Dermis microvascular lymphatic vessel endothelial cell (primary cell): ENCODE measurements at regions not wholly inside any gene's neighbourhood (a gene's known extent, or its start where the extent isn't known, plus 50 kb on each side); places are given as distances from the start of the nearest gene placed in this dataset.

ENCODE experiments used
- DNase-seq, 2 donors: peaks; one replicate each; pipeline versions ENCODE4 v3.0.0 to v3.0.0-alpha.2; 2010; ENCODE audit warnings: low read depth in 2 of 2

DNA sequence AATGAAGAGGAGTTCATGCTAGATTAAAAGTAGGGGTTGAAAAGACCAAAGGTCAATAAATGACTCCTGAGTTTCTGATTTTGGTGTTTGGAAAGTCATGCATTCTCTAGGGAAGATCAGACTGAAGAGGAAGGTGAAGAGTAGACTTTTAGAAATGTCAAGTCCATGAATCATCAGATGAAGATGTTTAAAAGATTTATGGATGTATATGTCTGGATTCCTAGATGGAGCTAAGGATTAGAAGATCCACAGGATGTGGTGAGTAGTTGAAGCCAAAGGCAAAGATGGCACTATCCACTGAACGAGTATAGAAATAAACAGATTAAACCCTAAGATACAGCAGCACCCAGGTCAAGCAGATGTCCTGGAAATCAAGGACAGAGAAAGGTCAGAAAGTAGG, 298.5 kb downstream of the GPAM start:
- DNase-seq: no peak

GRCh38 chr10:111885919-111886318, 297.6 kb downstream of the GPAM start:
- no peak for DNase-seq

GRCh38 chr10:111887266-111887665, 296.3 kb downstream of the GPAM start:
- no peak for DNase-seq

- DNase-seq: no peak
Measured at GRCh38 chr10:111890046-111890445, 293.5 kb downstream of the GPAM start.

DNA sequence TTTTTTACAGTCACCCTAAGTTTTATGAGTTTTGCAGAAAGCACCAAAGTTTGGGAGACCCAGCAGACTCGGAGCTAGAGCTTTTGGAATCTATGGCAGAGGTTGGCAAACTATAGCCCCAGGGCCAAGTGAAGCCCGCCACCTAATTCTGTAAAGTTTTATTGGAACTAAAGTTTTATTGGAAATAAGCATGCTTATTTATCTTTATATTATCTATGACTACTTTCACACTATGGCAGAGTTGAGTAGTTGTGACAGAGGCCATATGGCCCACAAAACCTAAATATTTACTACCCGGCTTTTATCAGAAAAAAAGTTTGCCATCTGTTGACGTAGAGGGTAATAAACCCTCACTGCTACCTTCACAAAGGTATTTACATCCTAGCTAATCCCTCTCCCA, 267.6 kb downstream of the GPAM start:
- no peak for DNase-seq

DNA sequence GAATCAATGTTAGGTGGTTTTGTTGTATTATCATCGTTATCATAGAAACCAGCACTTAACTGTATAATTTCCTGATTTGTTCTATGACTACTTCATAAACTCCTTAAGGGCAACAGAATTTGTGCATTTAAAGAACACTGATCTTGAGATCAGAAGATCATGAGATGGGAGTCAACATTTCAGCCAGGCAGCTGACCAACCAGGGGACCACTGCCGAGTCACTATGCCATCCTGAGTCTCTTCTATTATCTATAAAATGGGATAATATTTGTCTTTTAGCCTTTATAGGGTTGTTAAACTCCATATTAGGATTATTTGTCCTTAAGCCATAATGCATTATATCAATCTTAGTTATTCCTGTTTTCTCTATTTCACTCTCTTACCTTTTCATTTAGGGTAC, 261.7 kb downstream of the GPAM start:
- no peak for DNase-seq

GRCh38 chr10:111923032-111923431, 260.5 kb downstream of the GPAM start:
- no peak for DNase-seq

GRCh38 chr10:111926286-111926685, 257.3 kb downstream of the GPAM start:
- DNase-seq: no peak

DNA sequence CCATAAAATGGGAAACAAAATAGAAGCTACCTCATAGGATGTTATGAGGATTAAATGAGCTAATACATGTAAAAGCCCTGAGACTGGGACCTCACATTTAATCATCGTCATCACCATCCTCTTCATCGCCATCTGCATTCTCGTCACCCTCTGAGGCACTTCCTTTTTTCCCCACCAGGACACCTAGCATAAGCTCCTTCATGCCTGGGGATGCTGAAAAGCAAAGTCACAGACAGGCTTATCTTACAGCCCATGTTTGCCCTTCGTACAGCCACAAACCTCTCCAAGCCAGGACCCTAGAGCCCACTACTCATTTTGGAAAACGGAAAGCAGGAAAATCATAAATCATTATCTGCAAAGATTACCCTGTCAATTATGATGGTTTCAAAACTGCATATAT, 249.6 kb downstream of the GPAM start:
- no peak for DNase-seq

DNA sequence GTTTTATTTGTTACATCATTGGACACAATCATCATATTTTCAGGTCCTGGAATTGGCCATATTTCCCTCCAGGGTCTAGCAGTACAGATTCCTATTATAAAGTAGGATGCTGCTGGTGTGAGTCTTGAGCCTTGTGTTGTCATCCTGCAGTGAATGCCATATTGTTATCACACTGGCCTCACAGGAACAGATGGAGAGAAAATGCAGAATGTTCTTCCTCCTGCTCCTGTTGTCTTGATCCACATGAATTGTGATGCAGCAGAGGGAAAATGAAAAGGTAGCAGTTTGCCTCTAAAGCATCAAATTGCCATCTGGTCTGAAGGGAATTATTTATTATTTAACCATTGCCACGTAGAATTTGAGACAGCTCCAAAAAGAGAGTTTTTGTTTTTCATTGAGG, 248.6 kb downstream of the GPAM start:
- DNase-seq: no peak

DNA sequence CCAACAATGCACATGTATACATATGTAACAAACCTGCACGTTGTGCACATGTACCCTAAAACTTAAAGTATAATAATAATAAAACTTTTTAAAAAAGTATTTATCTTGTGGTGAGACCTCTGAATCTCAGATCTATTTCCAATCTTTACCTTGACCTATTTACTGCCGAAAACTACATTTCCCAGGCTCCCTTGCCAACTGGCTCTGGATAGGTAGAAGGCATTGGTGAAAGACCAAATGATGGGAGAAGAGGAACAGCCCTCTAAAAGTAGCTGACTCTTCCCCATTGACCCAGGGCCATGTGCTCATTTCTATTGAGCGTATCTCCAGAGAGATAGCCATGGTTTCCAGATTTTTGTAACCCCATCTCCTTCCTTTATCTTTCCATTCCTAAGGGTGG, 247.4 kb downstream of the GPAM start:
- no peak for DNase-seq

- no peak for DNase-seq
Measured at GRCh38 chr10:111944331-111944730, 239.2 kb downstream of the GPAM start.

GRCh38 chr10:111953949-111954348, 229.6 kb downstream of the GPAM start:
- no peak for DNase-seq

DNA sequence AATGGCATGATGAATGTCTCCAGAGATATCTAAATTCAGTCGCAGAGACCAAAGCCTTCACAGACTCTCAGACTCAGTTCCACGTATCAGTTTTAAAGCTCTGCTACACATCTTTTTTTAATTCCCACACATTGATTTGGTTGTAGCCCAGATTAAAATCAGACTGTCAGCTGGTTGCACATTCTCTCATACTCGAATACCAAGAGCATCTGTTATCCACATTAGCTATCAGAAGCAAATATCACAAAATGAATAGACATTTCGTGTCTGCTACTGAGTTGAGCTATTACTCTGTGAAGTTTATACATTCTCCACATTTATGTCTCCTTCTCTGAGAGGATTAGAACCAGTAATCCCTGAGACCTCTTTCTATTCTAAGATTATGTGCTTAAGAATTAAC, 229.2 kb downstream of the GPAM start:
- no peak for DNase-seq

DNA sequence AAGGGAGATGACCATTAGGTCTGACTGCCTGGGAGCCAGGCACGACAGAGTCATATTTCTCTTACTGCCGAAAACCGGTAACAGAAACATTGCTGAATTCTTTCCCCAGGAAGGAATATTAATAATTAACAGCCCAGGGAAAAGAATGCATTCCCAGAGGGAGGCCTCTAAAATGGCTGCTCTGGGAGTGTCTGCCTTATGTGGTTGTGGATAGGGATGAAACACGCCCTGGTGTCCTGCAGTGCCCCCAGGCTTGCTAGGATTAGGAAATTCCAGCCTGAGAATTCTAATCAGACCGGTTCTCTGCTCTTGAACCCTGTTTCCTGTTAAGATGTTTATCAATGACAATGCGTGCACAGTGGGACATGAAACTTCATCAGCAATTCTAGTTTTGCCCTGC, 226.7 kb downstream of the GPAM start:
- no peak for DNase-seq

DNA sequence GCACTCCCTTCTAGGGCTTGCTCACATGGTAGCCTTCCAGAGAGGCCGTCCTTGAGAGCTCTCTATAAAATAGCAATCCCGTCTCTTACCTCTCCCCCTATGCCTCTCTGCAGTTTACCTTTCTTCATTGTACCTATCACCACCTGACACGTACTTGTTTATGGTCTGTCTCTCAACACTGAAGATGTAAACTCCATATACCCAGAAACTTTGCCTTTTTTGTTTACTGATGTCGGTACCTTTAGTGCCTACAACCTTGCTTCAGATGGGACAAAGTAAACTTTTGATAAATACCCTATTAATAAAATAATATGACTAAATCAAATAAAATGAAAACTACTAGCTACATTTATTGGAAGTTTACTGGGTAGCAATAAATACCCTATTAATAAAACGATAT, 220.6 kb downstream of the GPAM start:
- no peak for DNase-seq

- DNase-seq: no peak
Measured at GRCh38 chr10:111967116-111967515, 216.4 kb downstream of the GPAM start.

GRCh38 chr10:111967547-111967946, 216.0 kb downstream of the GPAM start:
- DNase-seq: no peak

DNA sequence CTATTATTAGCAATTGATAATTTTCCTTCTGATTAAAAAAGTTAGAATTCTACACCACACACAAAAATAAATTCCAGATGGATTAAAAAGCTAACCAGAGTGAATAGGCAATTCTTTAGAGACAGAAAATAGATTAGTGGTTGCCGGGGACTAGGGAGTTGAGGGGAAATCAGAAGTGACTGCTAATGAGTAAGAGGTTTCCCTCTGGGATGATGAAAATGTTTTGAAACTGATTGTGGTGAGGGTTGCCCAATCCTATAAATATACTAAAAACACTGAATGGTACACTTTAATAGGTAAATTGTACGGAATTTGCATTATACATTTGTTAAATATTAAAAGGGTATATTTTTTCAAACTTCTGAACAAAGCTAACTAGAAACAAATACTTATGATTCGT, 214.9 kb downstream of the GPAM start:
- DNase-seq: no peak

GRCh38 chr10:111970111-111970510, 213.5 kb downstream of the GPAM start:
- no peak for DNase-seq

DNA sequence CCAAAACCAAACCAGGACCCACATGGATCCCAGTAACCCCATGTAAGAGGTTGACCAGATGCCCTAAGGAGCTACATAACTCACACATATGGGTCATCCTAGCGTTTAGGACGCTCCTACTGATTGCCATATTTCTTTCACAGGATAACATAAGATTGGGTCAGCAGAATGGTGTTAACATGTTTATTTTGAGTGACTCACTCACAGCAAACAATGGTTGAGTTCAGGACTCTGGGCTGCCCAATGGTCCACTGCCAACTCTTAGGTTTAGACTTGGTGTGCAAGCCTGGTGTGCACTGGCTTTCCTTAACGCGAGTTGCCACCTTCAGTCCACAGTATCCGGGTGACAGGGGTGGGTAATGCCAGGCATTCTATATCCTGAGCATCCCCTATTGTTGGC, 211.5 kb downstream of the GPAM start:
- no peak for DNase-seq

DNA sequence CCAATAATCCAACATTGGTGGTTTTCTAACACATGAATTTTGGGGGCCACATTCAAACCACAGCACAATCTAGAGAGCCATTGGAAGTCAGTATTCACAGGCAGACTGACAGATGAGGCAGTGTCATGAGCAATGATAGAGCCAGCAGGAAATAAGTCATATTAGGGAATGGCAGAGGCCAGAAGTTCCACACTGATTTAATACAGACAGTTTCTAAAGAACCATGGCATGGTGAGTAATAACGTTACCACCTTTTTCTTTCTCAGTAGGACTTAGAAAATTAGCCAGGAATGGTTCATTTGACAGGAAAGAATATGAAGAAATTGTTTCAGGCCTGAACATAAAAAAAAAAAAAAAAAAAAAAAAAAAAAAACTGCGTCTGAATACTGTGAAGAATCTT, 210.3 kb downstream of the GPAM start:
- no peak for DNase-seq

DNA sequence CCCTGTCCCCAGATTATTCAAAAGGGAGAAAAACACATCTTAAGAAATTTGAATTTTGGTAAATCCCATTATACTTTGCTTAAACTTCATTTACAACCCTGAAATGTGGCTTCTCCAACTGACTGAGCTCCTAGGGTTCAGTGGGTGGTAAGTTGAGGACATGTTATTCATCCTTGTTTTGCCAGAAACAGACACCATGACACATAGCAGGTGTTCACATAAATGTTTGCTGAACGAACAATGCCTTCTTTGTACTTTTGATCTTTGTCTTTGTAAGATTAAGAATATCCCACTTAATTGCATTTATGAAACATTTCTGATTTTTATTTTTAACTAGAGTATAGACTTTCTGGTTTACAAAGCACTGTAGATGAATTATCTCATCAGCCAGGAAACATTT, 209.7 kb downstream of the GPAM start:
- DNase-seq: no peak

DNA sequence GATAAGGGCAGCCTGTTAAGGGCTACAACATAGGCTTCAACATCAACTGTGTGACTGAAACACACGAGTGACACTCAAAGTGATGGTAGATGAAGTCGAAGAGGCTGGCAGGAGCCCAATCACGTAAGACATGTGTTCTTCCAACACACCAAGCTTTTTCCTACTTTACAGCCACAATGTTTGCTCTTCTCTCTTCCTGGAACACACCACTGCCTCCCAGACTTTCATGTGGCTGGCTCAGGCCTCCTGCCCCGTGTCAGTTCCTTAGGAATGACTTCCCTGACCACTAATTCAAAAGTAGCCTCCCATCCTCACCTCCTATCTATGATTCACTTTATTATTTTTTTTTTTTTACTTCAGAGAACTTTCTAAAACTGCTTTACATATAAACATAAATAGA, 209.2 kb downstream of the GPAM start:
- no peak for DNase-seq

DNA sequence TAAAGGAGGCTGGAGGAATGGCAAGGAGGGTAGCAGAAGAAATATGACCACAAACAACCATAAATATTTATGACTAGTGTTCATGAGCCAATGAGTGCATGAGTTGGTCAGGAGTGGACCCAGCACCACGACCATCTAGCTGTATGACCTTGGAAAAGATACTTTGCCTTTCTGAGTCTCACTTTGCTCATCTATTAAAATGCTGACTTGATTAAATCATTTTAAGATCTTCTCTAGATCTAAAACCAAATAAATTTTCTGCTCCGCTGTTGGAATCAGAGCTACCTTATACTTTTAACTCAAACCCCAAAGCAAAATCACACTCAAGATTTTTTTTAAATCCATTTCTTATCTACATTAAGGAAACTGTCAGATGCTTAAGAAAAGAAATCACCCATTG, 207.0 kb downstream of the GPAM start:
- DNase-seq: no peak
